Skeletal muscle tissue (tissue), 3 donors: ENCODE measurements at regions not wholly inside any gene's neighbourhood (a gene's known extent, or its start where the extent isn't known, plus 50 kb on each side); places are given as distances from the start of the nearest gene placed in this dataset.

ENCODE experiments used
- H3K27ac ChIP-seq: one replicate; pipeline ENCODE4 v1.7.0; 2013; ENCODE audit warnings: mild to moderate bottlenecking, low read depth, low read length, inconsistent platforms
- H3K27me3 ChIP-seq, 3 donors: one replicate each; pipeline ENCODE4 v1.7.0; 2013; ENCODE audit warnings: low read length in 3 of 3; ENCODE audit not compliant: control insufficient read depth in 3 of 3, insufficient read depth in 3 of 3
- H3K36me3 ChIP-seq, 3 donors: one replicate each; pipeline ENCODE4 v1.7.0; 2013; ENCODE audit warnings: low read length in 3 of 3; ENCODE audit not compliant: control insufficient read depth in 3 of 3, insufficient read depth in 3 of 3
- H3K4me1 ChIP-seq, 3 donors: one replicate each; pipeline ENCODE4 v1.7.0; 2013; ENCODE audit warnings: low read length in 3 of 3, mild to moderate bottlenecking in 3 of 3; ENCODE audit not compliant: control insufficient read depth in 3 of 3, insufficient read depth in 3 of 3
- H3K4me3 ChIP-seq, 3 donors: one replicate each; pipeline ENCODE4 v1.7.0; 2013; ENCODE audit warnings: low read length in 3 of 3
- H3K9ac ChIP-seq, 3 donors: one replicate each; pipeline ENCODE4 v1.7.0; 2013; ENCODE audit warnings: low read length in 3 of 3, mild to moderate bottlenecking in 3 of 3, moderate library complexity in 2 of 3, low read depth in 1 of 3
- H3K9me3 ChIP-seq, 3 donors: one replicate each; pipeline ENCODE4 v1.7.0; 2013; ENCODE audit warnings: low read length in 3 of 3; ENCODE audit not compliant: control insufficient read depth in 3 of 3
- donor health status: Osteomylitis.

DNA sequence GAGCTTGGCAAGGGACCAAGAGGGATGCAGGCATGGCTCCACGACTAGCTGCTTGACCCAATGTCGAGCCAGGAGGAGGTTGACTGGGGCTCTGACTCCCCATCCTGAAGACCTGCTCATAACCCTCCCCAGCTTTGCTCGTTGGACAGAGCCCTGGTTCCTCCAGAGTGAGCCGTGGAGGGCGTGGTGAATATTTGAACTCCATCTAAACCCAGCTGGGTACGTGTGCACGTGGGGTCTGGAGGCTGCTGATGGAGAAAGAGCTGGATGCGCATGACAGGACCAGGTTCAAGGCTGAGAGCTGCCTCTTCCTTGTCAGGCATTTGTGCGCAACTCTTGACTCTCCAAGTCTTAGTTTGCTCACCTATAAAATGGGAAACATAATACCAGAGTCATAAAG is 282.8 kb downstream of the TLE3 start:
- H3K27me3 ChIP-seq: peaks cover 0 to 4% (median 0%) of the 10 kb centered on the region in 3 donors
- H3K9me3 ChIP-seq: no peaks in the 10 kb centered on the region
- no peaks in the 10 kb centered on the region for H3K36me3 ChIP-seq
- H3K4me1 ChIP-seq: peaks cover 18 to 23% (median 22%) of the 10 kb centered on the region in 3 donors
- no peak overlapping the region for H3K9ac ChIP-seq
- H3K4me3 ChIP-seq: no peak overlapping the region
- no peak overlapping the region for H3K27ac ChIP-seq

DNA sequence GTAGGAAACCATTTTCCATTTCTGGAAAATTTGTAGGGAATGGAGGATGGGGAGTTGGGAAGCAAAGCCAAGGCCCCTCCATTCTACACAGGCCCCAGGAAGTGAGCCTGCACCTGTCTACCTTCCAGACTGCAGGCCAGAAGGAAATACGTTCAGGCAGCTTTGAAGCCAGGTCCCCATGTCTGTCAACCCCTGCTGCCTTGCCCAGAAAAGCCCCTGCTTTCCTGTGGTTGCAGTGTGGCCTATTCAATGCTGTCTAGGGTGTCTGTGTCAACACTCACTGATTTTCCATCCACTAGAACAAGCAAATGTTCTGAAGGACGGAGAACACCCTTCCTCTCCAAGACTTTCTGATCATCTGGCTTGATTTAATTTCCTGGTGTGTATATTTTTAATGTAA is 281.9 kb downstream of the TLE3 start:
- Histone ChIP-seq H3K9me3 (no peaks in the 10 kb centered on the region), H3K4me1 (peaks cover 11 to 15% (median 15%) of the 10 kb centered on the region in 3 donors), H3K9ac (no peak overlapping the region), H3K27ac (no peak overlapping the region), H3K4me3 (no peak overlapping the region), H3K27me3 (peaks cover 0 to 6% (median 0%) of the 10 kb centered on the region in 3 donors), H3K36me3 (no peaks in the 10 kb centered on the region)

DNA sequence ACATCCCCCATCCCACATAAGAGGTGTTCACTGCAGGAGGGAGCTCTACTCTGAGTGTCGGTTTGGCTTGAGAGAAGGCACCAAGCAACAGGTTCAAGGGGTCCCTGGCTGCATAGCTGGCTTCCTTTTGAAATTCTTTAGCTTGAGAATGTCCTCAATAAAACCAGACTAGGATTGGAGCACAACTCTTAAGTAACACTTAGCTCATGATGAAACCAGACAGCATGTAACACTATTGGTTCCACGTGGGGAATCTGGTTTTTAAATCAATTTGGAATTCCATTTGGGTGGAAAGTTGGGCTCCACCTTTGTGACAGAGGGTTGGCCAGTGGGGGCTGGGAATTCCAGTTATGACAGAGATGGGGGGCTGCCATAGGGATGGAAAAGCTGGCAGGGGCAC is 281.2 kb downstream of the TLE3 start:
- peaks cover 5 to 9% (median 8%) of the 10 kb centered on the region in 3 donors for H3K4me1 ChIP-seq
- no peaks in the 10 kb centered on the region for H3K36me3 ChIP-seq
- H3K9ac ChIP-seq: no peak overlapping the region
- H3K9me3 ChIP-seq: no peaks in the 10 kb centered on the region
- H3K27ac ChIP-seq: no peak overlapping the region
- H3K4me3 ChIP-seq: no peak overlapping the region
- peaks cover 0 to 8% (median 0%) of the 10 kb centered on the region in 3 donors for H3K27me3 ChIP-seq

DNA sequence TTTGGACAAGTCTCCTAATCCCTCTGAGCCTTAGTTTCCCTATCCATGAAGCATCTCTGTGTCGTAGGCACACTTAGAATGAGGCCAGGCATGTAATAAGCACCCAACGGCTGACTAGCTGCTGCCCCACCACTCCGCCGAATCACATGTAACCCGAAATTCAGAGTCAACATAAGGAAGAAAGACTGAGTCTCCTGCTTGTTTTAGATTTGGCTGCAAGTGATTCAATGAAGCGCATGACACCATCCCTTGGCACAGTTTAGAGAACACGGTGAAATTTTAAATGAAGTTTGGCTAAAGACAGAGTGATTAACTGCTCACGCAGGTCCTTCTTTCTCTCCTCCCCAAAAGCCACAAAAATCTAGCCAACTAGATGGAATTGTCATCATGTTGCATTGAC is 279.2 kb downstream of the TLE3 start:
- H3K4me1 ChIP-seq: peaks cover 0 to 7% (median 5%) of the 10 kb centered on the region in 3 donors
- H3K27ac ChIP-seq: no peak overlapping the region
- peaks cover 0 to 8% (median 0%) of the 10 kb centered on the region in 3 donors for H3K27me3 ChIP-seq
- H3K9ac ChIP-seq: no peak overlapping the region
- no peaks in the 10 kb centered on the region for H3K36me3 ChIP-seq
- no peak overlapping the region for H3K4me3 ChIP-seq
- H3K9me3 ChIP-seq: no peaks in the 10 kb centered on the region

GRCh38 chr15:69819371-69819770 is 278.3 kb downstream of the TLE3 start:
- Histone ChIP-seq H3K27me3 (peaks cover 0 to 8% (median 0%) of the 10 kb centered on the region in 3 donors), H3K4me3 (no peak overlapping the region), H3K9me3 (no peaks in the 10 kb centered on the region), H3K4me1 (peaks cover 0 to 7% (median 5%) of the 10 kb centered on the region in 3 donors), H3K9ac (no peak overlapping the region), H3K36me3 (no peaks in the 10 kb centered on the region), H3K27ac (no peak overlapping the region)

GRCh38 chr15:69820819-69821218 is 276.9 kb downstream of the TLE3 start:
- Histone ChIP-seq H3K36me3 (no peaks in the 10 kb centered on the region), H3K4me1 (peaks cover 0 to 7% (median 5%) of the 10 kb centered on the region in 3 donors), H3K27me3 (peaks cover 0 to 4% (median 0%) of the 10 kb centered on the region in 3 donors), H3K9ac (no peak overlapping the region), H3K27ac (no peak overlapping the region), H3K4me3 (no peak overlapping the region), H3K9me3 (no peaks in the 10 kb centered on the region)

- Histone ChIP-seq H3K9me3 (no peaks in the 10 kb centered on the region), H3K4me1 (peaks cover 0 to 8% (median 2%) of the 10 kb centered on the region in 3 donors), H3K9ac (no peak overlapping the region), H3K27me3 (peaks cover 0 to 4% (median 0%) of the 10 kb centered on the region in 3 donors), H3K36me3 (no peaks in the 10 kb centered on the region), H3K27ac (no peak overlapping the region), H3K4me3 (no peak overlapping the region)
These were observed 274.4 kb downstream of the TLE3 start for GRCh38 chr15:69823223-69823907.

DNA sequence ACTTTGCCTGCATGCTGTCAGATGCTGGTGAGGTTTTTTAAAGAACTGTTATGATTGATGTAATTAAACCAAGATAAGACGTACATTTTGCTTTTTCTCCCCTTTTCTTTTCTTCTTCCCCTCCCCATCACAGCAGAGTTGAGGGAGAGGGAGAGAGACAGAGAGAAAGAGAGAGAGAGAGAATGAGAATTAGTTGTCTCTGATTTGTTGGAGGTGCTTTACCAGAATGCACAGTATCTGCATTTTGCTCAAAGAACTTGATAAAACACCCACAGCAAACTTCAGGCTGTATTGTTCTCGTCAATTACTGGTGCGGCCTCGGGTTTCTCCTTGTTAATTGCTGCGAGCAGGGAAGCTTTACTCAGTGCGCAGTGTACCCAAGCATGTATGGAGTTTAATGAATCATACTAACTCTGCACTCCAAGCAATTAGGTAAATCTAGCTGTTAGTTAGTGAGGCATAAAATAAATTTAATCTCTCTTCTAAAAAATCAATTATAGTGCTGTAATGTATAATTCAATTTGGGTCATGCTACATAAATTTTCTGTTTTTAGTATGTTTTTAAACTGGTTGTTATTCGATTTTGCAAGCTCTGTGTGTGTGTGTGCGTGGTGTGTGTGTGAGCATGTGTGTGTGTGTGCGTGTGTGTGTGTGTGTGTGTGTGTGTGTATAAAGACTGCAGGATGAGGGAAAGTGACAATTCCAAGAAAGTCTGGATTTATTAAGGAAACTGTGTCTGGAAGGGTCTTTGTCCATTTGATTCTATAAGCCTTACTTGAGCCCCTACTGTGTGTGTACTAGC is 273.4 kb downstream of the TLE3 start:
- H3K9ac ChIP-seq: no peak overlapping the region
- no peaks in the 10 kb centered on the region for H3K9me3 ChIP-seq
- H3K27ac ChIP-seq: no peak overlapping the region
- peaks cover 0 to 4% (median 0%) of the 10 kb centered on the region in 3 donors for H3K27me3 ChIP-seq
- H3K36me3 ChIP-seq: no peaks in the 10 kb centered on the region
- H3K4me3 ChIP-seq: no peak overlapping the region
- H3K4me1 ChIP-seq: peaks cover 0 to 4% (median 0%) of the 10 kb centered on the region in 3 donors

GRCh38 chr15:69824877-69825406 is 272.8 kb downstream of the TLE3 start:
- peaks cover 0 to 4% (median 0%) of the 10 kb centered on the region in 3 donors for H3K27me3 ChIP-seq
- no peaks in the 10 kb centered on the region for H3K36me3 ChIP-seq
- no peak overlapping the region for H3K27ac ChIP-seq
- H3K9me3 ChIP-seq: no peaks in the 10 kb centered on the region
- H3K4me3 ChIP-seq: no peak overlapping the region
- no peak overlapping the region for H3K9ac ChIP-seq
- peaks cover 0 to 4% (median 0%) of the 10 kb centered on the region in 3 donors for H3K4me1 ChIP-seq
